ENCODE measurements at regions not wholly inside any gene's neighbourhood (a gene's known extent, or its start where the extent isn't known, plus 50 kb on each side); places are given as distances from the start of the nearest gene placed in this dataset.

- H3K4me1 ChIP-seq (ENCODE audit: control insufficient read depth, insufficient read depth, low read length), result no peaks in the 10 kb centered on the region
- TF ChIP-seq MXI1 (IDR thresholded peaks at IDR 0.05; ENCODE audit: borderline replicate concordance, low read depth, low read length) (no peak), POLR2A (IDR thresholded peaks at IDR 0.05; ENCODE audit: low read depth, low read length) (no peak), RCOR1 (IDR thresholded peaks at IDR 0.05; ENCODE audit: insufficient replicate concordance, low read length) (no peak), RFX5 (IDR thresholded peaks at IDR 0.05; ENCODE audit: low read depth, low read length) (no peak)
- H2BK15ac ChIP-seq (ENCODE audit: low read depth, low read length), result no peak overlapping the region
- H2AFZ ChIP-seq (replicated peaks; ENCODE audit: low read length, poor library complexity), result no peak overlapping the region
- no peak overlapping the region for H2BK20ac ChIP-seq (ENCODE audit: low read depth, low read length)
- intact Hi-C loops (cut with micrococcal nuclease) (no loop called here), dilution Hi-C loops (cut with HindIII; ENCODE audit: low sequenced_read_pairs, unreplicated experiment) (no loop called here), in situ Hi-C loops (cut with MboI; ENCODE audit: low sequenced_read_pairs) (no loop called here)
- no peak overlapping the region for H2AK9ac ChIP-seq (replicated peaks; ENCODE audit: low read depth, low read length, poor library complexity)
- H3K18ac ChIP-seq (ENCODE audit: low read depth, low read length), result no peak overlapping the region
- no peak overlapping the region for H3K14ac ChIP-seq (replicated peaks; ENCODE audit: low read depth, low read length)
- no peak overlapping the region for H2BK120ac ChIP-seq (ENCODE audit: low read depth, low read length)
- ATAC-seq (ENCODE audit: low read depth), result no peak
- H3K27me3 ChIP-seq (ENCODE audit: control insufficient read depth, insufficient read depth, low read length), result no peaks in the 10 kb centered on the region
- no peak overlapping the region for H3K9ac ChIP-seq (ENCODE audit: low read depth, low read length)
- H3K79me1 ChIP-seq (ENCODE audit: low read depth in 1 of 2, low read length in 2 of 2), result no peaks in the 10 kb centered on the region
- H3K9me1 ChIP-seq (ENCODE audit: insufficient read depth, low read length), result no peaks in the 10 kb centered on the region
- H4K91ac ChIP-seq (ENCODE audit: insufficient read depth, low read depth, low read length), result no peak overlapping the region
- H3K4me3 ChIP-seq (ENCODE audit: insufficient read depth, low read depth, low read length), result no peak overlapping the region
- H3K23ac ChIP-seq (ENCODE audit: low read depth, low read length), result no peak overlapping the region
- no peak overlapping the region for H2AK5ac ChIP-seq (ENCODE audit: low read depth, low read length)
- no peak overlapping the region for H3K4ac ChIP-seq (ENCODE audit: low read depth, low read length)
- no peak overlapping the region for H2BK5ac ChIP-seq (ENCODE audit: low read depth, low read length, poor library complexity, severe bottlenecking)
- no peaks in the 10 kb centered on the region for H4K20me1 ChIP-seq (ENCODE audit: insufficient read depth, low read length)
- no peak overlapping the region for H4K5ac ChIP-seq (ENCODE audit: low read depth, low read length)
- no peak overlapping the region for H3K4me2 ChIP-seq (ENCODE audit: low read depth, low read length)
- H3K27ac ChIP-seq (ENCODE audit: insufficient read depth, low read length), result no peak overlapping the region
- H3K36me3 ChIP-seq (ENCODE audit: control insufficient read depth, insufficient read depth, low read length), result no peaks in the 10 kb centered on the region
- no peak overlapping the region for H3K56ac ChIP-seq (ENCODE audit: extremely low read depth, insufficient read depth, low read length)
- WGBS, 2 experiments (ENCODE audit: extremely low coverage in 2 of 2, insufficient read length in 1 of 2), result no CpG with 5 or more reads among the region's 1 CpG
- CTCF ChIA-PET, result no interaction called here
- H4K8ac ChIP-seq (ENCODE audit: low read depth in 2 of 2, low read length in 2 of 2), result no peak overlapping the region
- POLR2A ChIA-PET (ENCODE audit: unreplicated experiment), result no interaction called here
- BruUV-seq (replicated peaks), result no TSS peak
- DNase-seq, result no peak
- no peaks in the 10 kb centered on the region for H3K9me3 ChIP-seq (ENCODE audit: control insufficient read depth, insufficient read depth, low read length)
Observed at GRCh38 chr4:136583567-136583966, 948.7 kb downstream of the PCDH18 start.

Data from IMR-90 (cell line).